Adipocyte (in vitro differentiated cells): ENCODE measurements at regions not wholly inside any gene's neighbourhood (a gene's known extent, or its start where the extent isn't known, plus 50 kb on each side); places are given as distances from the start of the nearest gene placed in this dataset.

ENCODE experiments used
- DNase-seq: peaks from one replicate; pipeline ENCODE4 v3.0.0-alpha.2; 2015; ENCODE audit warnings: low read depth
- H3K27me3 ChIP-seq: replicated peaks from 2 replicates; pipeline ENCODE4 v1.7.0; 2013; ENCODE audit warnings: mild to moderate bottlenecking, low read length, moderate library complexity; ENCODE audit not compliant: control insufficient read depth, insufficient read depth
- H3K36me3 ChIP-seq: 2 replicates; pipeline ENCODE4 v1.7.0; 2013; ENCODE audit warnings: low read length, mild to moderate bottlenecking, moderate library complexity; ENCODE audit not compliant: control insufficient read depth, insufficient read depth, severe bottlenecking
- H3K4me1 ChIP-seq: 2 replicates; pipeline ENCODE4 v1.7.0; 2013; ENCODE audit warnings: mild to moderate bottlenecking, low read length, moderate library complexity; ENCODE audit not compliant: control insufficient read depth, insufficient read depth
- H3K4me3 ChIP-seq: 2 replicates; pipeline ENCODE4 v1.7.0; 2013; ENCODE audit warnings: mild to moderate bottlenecking, low read length, moderate library complexity
- H3K9ac ChIP-seq: 2 replicates; pipeline ENCODE4 v1.7.0; 2013; ENCODE audit warnings: mild to moderate bottlenecking, low read length, moderate library complexity
- H3K9me3 ChIP-seq: 2 replicates; pipeline ENCODE4 v1.7.0; 2013; ENCODE audit warnings: mild to moderate bottlenecking, low read length, moderate library complexity; ENCODE audit not compliant: control insufficient read depth

GRCh38 chr13:112639521-112639920 is 50.3 kb upstream of the ATP11A start:
- H3K4me3 ChIP-seq, result no peak overlapping the region
- no peak overlapping the region for H3K9ac ChIP-seq
- DNase-seq, result no peak
- H3K27me3 ChIP-seq, result peaks cover 72% of the 10 kb centered on the region
- H3K4me1 ChIP-seq, result no peaks in the 10 kb centered on the region
- H3K9me3 ChIP-seq, result no peaks in the 10 kb centered on the region
- no peaks in the 10 kb centered on the region for H3K36me3 ChIP-seq

GRCh38 chr13:112638919-112639318 is 50.9 kb upstream of the ATP11A start:
- Histone ChIP-seq H3K36me3 (no peaks in the 10 kb centered on the region), H3K9ac (no peak overlapping the region), H3K4me3 (no peak overlapping the region), H3K4me1 (peaks cover 5% of the 10 kb centered on the region), H3K27me3 (peaks cover 74% of the 10 kb centered on the region), H3K9me3 (no peaks in the 10 kb centered on the region)
- DNase-seq, result no peak

GRCh38 chr13:112638157-112638750 is 50.3 kb upstream of the TUBGCP3 start:
- Histone ChIP-seq H3K36me3 (no peaks in the 10 kb centered on the region), H3K9ac (no peak overlapping the region), H3K9me3 (no peaks in the 10 kb centered on the region), H3K4me1 (peaks cover 10% of the 10 kb centered on the region), H3K27me3 (peaks cover 76% of the 10 kb centered on the region), H3K4me3 (no peak overlapping the region)
- DNase-seq, result no peak
